PC-3 (cell line): ENCODE measurements at regions not wholly inside any gene's neighbourhood (a gene's known extent, or its start where the extent isn't known, plus 50 kb on each side); places are given as distances from the start of the nearest gene placed in this dataset.

Experiments
- EZH2 ChIP-seq: fragments of 300-600 bp; sonication (generic); IDR thresholded peaks from one replicate; pipeline ENCODE4 v1.6.1; 2017; ENCODE audit warnings: antibody characterized with exemption, mild to moderate bottlenecking, low read length; ENCODE audit not compliant: unreplicated experiment
- EZH2phosphoT487 ChIP-seq: fragments of 300-600 bp; sonication (generic); IDR thresholded peaks from 2 replicates; pipeline ENCODE4 v1.6.1; 2018; ENCODE audit warnings: mild to moderate bottlenecking, antibody characterized with exemption, low read length, borderline replicate concordance
- TF ChIP-seq, protein P1 (sequence below): fragments of 300-600 bp; sonication (generic); conservative IDR thresholded peaks from 2 replicates; pipeline ENCODE4 v1.5.1; 2017; ENCODE audit warnings: antibody characterized with exemption, low read depth, mild to moderate bottlenecking, low read length

DNA sequence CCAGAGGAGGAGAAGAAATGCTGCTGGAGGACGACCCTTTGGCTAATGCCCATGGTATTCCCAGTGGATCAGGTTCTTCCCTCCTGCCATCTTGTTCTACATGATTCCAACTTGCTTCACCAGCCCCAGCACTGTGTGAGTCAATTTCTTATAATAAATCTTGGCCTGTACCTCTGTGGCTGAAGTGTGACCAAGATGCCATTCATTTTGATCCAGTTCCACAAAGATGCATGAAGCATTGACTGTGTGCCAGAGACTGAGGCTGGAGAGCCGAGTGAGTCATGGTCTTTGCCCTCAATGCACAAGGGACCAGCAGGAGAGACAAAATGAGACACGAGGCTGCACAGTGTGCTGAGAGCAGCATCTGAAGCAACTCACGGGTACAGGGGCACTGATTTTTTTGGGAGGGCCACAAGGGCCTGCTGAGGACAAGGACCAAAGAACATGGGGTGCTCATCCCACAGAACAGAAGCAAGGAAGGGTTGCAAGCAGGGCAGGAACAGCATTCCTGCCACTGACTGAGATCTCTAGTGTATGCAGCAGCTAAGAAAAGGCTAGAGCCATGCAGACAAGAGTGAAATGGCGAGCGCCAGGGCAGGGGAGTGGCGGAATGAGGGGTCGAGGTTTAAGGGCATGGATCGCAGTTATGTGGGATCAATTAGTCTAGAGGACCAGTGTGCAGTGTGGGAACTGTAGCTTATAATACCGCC, 207.0 kb downstream of the THBS2 start:
- TF ChIP-seq, protein P1, sequence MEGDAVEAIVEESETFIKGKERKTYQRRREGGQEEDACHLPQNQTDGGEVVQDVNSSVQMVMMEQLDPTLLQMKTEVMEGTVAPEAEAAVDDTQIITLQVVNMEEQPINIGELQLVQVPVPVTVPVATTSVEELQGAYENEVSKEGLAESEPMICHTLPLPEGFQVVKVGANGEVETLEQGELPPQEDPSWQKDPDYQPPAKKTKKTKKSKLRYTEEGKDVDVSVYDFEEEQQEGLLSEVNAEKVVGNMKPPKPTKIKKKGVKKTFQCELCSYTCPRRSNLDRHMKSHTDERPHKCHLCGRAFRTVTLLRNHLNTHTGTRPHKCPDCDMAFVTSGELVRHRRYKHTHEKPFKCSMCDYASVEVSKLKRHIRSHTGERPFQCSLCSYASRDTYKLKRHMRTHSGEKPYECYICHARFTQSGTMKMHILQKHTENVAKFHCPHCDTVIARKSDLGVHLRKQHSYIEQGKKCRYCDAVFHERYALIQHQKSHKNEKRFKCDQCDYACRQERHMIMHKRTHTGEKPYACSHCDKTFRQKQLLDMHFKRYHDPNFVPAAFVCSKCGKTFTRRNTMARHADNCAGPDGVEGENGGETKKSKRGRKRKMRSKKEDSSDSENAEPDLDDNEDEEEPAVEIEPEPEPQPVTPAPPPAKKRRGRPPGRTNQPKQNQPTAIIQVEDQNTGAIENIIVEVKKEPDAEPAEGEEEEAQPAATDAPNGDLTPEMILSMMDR = no peak
- no peak for TF ChIP-seq EZH2
- no peak for TF ChIP-seq EZH2phosphoT487
